GM19438 (cell line): ENCODE measurements at regions not wholly inside any gene's neighbourhood (a gene's known extent, or its start where the extent isn't known, plus 50 kb on each side); places are given as distances from the start of the nearest gene placed in this dataset.
"Not testable (repeated sequence)": the region's sequence is repeated elsewhere in the genome, so short reads cannot be mapped to it uniquely, and the experiment has no call there.

Experiments used
- ATAC-seq: cut with Tn5 transposase; IDR thresholded peaks from one replicate; pipeline ENCODE4 v1.9.1; 2021; ENCODE audit warnings: low read depth; ENCODE audit not compliant: unreplicated experiment

DNA sequence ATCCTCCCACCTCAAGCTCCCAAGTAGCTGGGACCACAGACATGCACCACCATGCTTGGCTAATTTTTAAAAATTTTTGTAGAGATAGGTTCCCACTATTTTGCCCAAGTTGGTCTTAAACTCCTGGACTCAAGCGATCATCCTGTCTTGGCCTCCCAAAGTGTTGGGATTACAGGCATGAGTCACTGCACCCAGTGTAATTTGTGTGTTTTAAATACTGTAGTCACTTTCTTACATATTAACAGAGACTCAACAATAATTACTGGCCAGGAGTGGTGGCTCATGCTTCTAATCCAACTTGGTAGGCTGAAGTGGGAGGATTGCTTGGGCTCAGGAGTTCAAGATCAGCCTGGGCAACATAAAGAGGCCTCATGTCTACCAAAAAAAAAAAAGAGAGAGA is 293.0 kb downstream of the RDH14 start:
- no peak for ATAC-seq

DNA sequence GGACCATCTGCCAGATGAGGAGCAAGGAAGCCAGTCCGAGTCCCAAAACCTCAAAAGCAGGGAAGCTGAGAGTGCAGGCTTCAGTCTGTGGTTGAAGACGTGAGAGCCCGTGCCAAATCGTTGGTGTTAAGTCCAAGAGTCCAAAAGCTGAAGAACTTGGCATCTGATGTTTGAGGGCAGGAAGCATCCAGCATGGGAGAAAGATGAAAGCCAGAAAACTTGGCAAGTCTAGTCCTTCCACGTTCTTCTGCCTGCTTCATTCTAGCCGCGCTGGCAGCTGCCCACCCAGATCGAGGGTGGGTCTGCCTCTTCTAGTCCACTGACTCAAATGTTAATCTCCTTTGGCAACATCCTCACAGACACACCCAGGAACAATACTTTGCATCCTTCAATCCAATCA is 293.8 kb downstream of the RDH14 start:
- not testable (repeated sequence) for ATAC-seq

DNA sequence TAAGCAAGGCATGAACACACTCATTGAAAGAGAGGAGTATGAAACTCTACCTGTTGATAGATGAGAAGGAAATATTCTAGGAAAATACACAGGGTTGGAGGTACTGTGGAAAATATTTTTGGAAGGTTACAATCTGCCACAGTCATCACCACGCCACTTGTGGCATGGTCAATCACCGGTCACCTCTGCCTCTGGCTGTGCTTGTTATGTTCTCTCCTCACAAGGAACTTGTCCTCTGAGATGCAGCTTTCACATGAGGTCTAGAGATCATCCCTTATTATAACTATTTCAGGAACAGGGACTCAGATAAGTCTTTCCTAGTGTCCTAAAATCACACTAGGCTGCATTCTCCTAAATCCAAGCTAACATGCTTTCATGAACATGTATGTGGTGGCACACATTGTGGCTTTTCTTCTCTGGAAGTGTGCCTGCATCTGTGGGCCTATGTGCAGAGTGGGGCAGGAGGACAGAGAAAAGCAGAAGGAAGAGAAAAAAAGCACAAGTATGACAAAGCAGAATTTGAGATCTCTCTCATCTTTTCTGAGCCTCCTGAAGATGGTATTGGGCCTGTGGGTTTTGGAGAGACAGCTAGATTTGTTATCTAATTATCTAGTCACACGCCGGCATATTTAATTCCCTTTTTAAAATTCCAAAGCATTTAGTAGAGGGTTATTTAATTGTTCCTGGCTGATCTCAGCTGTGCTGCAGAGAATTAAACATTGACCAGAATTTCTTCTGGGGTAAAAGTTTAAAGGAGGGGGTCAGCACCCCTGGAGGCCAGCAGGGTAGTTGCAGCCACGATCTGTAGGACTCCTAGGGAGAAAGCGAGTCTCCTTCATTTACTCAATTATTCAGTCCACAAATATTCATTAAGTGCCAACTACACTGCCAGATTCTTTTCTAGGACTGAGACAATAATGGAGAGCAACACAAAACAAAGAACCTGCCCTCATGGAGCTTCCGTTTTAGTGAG is 294.6 kb downstream of the RDH14 start:
- no peak for ATAC-seq

DNA sequence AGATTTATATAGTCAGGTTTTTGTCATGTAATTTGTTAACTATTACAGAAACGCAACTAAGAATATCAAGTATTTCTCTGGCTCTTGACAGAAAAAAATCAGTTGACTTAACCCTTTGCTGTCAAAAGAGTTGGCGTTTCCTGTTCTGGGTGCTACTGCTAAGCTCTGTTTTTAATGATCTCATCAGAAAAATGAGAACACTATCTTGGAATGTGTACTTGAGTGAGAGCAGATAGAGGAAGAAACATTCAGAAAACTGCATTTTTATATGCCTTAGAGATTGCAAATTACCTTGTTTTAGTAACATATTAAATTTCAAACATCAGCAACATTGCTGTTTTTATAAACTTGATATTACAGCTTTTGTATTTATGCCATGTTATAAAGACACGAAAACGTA is 297.9 kb downstream of the RDH14 start:
- ATAC-seq = no peak

DNA sequence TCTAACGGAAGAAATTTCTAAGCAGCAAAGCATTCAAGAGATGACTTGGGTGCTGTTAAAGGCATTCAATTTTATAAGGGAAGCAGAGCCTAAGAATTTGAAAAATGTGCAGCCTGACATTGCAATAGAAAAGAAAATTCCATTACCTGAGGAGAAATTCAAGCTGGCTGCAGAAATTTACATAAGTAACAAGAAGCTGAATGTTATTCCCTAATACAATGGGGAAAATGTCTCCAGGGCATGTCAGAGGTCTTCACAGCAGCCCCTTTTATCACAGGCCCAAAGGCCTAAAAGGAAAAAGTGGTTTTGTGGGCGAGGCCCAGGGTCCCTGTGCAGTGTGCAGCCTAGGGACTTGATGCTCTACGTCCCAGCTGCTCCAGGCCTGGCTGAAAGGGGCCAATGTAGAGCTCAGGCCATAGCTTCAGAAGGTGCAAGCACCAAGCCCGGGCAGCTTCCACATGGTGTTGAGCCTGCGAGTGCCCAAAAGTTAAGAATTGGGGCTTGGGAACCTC is 306.7 kb downstream of the RDH14 start:
- no peak for ATAC-seq

DNA sequence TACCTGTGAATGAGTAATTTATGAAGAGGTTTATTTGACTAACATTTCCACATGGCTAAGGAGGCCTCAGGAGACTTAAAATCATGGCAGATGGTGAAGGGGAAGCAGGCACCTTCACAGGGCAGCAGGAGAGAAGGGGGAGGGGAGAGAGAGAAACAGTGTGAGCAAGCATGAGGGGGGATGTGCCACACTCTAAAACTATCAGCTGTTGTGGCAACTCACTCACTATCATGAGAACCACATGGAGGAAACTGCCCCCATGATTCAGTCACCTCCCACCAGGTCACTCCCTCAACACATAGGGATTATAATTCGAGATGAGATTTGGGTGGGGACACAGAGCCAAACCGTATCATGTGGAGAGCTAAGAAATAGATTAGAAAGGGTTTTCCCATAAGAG is 309.0 kb downstream of the RDH14 start:
- ATAC-seq = no peak

DNA sequence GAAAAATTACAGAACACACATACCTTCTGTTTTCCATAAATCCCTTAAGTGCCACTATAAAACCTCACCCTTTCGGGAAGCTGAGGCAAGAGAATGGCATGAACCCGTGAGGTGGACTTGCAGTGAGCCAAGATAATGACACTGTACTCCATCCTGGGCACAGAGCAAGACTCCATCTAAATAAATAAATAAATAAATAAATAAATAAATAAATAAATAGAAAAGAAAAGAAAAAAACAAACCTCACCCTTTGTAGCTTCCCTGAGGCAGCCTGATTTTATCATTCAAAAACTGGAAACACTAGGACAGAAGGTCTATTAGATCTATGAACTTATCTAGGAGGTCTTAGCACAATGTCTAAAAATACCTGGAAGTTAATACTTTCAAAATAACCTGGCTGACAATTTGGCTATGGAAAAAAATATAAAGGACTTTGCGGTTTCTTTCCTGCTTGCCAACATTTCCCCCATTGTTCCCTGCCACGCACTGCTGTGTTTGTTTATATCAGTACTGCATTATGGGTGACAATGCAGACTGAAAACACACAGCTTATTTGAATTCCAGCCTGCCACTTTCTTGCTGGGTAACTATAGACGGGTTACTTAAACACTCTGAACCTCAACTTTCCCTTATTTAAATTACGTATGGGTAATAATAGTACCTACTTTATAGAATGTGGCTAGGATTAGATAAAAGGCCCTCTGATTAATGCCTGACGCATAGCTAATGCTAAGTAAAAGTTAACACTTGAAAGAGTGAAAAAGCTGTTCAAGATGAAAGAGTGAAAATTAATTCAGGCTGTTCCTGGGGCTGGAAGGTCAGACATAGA is 313.0 kb downstream of the RDH14 start:
- no peak for ATAC-seq

DNA sequence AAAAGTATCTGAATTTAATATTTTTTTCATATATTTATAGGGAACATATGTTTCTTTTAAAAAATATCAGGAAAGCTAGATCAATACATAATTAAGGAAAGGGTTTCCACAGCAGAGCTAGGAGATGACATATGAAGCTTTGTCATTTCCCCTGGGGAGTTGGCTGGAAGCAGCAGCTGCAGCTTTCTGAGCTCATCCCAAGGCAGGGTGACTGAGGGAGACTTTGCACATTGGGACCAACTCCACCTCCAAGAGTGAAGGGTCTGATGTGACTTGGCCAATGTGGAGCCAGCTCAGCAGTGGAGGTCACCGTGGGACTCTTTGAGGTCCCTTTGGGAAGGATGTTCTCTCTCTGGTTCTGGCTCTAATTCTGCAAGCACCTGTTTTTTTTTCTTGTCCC is 315.1 kb downstream of the RDH14 start:
- no peak for ATAC-seq

DNA sequence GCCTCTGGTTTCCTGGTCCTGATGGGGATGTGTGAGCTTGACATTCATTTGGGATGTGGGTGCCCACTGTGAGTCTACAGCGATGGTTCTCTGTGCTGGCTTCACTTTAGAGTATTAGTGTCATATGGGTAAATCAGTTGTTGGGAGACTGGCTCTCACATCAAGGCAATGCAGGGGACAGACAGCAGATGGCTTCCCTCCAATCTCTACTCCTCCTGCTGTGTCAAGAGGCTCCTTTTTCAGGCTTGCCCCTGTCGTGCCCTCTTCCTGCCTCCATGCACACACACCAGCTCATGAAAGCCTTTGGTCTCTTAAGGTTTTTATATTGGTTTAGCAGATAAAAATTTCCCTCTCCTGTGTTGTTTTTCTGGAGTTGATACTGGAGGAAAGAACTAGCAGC is 315.6 kb downstream of the RDH14 start:
- no peak for ATAC-seq

DNA sequence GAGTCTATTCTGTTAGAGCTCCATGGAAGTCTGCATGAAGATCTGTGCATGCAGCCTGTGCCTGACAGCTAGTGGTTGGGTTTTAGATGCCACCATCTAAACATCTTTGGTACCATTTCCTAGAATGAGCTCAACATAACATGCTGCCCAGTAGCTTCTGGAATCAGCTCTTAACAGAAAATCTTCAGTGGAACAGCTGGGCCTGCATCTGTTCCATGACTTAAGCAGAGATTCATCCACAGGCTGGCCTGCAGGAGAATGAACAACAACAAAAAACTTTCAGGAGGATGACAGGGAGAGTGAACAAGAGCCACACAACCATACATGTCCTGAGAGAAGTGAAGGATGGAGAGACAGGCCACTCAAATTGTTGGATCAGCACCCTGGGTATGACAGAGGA is 316.6 kb downstream of the RDH14 start:
- no peak for ATAC-seq

DNA sequence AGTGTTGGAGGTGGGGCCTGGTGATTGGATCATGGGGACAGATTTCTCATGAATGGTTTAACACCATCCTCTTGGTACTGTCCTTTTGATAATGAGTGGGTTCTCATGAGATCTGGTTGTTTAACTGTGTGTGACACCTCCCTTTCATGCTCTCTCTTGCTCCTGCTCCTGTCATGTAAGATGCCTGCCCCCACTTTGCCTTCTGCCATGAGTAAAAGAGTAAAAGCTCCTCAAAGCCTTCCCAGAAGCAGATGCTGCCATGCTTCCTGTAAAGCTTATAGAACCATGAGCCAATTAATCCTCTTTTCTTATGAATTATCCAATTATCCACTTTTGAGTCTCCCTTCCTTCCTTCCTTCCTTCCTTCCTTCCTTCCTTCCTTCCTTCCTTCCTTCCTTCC is 317.7 kb downstream of the RDH14 start:
- no peak for ATAC-seq

DNA sequence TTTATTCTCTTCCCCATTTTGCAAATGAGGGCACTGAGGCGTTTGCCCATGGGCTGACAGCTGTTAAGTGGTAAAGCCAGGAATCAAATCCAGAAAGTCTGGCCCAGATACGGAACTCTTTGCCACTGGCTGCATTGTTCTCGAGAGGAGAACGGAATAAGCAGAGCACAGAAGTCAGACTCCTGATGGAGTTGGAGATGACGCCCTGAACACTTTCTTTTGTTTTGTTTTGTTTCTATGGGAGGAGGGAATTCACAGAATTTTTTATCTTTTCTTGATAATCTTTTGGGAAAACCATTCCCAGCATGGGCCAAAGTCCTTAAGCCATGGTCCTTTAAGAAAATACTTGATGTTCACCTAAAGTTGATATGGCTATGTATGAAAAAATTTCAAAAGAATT is 322.2 kb downstream of the RDH14 start:
- no peak for ATAC-seq

DNA sequence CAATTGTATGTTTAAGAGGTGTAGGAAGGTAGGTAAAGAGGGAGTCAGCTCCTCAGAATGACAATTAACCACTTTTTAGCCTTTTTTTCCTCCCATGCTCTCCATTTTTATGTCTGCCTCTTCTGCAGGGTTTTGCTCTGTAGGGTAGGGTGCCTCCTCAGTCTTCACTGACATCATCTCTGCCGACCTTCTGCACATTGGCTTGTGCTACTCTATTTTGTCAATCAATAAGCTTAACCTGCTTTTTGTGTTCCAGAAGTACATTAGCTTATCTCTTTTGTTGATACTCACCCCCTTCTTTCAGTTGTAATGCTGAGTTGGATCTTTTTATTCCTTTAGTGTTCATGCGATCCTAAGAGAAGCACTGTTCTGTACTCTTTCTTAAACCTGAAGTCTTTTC is 323.2 kb downstream of the RDH14 start:
- no peak for ATAC-seq

DNA sequence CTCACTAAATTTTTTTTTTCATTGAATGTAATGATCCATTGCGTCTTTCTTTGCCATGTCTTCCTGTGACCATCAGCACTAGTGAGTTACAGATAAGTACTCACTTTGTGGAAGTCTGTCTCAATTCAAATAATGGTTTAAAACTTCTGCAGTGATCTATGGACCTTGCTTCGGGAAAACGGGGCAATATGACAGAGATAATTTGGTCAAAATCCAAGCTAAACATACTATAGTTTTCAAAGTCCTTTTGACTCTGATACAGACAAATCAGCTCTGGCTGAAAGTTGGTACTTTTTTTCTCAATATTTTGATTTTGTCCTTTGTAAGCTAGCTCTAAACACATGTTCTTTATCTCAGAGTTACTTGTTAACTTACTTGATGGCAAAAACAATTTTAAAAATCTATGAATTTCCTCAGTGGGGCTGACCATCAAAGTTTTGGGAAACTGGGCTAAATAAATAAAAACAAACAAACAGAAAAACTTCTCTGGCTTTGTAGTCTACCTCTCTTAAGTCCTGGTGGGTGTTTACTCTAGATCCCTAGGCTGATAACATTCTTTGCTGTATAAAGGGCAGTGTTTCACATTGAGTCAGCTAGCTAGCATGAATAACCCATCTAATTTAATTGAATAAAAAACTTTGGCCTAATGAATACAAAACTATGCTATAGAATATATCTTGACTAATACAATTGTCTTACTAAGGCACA is 327.6 kb downstream of the RDH14 start:
- ATAC-seq = no peak

DNA sequence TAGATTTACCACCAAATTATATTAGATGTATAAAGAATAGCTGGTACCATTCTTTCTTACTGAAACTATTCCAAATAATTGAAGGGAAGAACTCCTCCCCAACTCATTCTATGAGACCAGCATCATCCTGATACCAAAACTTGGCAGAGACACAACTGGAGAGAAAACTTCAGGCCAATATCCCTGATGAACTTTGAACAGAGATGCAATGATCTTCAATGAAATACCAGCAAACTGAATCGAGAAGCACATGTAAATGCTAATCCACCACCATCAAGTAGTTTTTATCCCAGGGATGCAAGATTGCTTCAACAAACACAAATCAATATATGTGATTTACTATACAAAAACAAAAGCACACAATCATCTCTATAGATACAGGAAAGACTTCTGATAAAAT is 329.8 kb downstream of the RDH14 start:
- no peak for ATAC-seq

DNA sequence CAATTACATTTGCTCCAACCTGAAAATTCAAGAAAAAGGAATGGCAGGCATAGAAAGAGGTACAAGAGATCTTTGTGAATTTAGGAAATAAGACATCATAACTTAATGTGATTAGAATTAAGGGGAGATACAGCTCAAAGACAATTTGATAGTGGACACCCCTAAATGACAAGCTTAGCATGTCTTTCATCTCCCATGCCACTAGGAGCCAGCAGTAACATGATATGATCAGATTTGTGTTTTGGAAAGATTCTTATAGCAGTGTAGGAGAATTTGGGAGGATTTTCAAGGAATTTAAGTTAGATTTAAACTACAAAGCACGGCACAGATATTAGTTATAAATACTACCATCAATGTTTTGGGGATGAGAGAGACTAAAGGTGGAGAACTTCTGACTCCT is 340.8 kb downstream of the RDH14 start:
- ATAC-seq = no peak

DNA sequence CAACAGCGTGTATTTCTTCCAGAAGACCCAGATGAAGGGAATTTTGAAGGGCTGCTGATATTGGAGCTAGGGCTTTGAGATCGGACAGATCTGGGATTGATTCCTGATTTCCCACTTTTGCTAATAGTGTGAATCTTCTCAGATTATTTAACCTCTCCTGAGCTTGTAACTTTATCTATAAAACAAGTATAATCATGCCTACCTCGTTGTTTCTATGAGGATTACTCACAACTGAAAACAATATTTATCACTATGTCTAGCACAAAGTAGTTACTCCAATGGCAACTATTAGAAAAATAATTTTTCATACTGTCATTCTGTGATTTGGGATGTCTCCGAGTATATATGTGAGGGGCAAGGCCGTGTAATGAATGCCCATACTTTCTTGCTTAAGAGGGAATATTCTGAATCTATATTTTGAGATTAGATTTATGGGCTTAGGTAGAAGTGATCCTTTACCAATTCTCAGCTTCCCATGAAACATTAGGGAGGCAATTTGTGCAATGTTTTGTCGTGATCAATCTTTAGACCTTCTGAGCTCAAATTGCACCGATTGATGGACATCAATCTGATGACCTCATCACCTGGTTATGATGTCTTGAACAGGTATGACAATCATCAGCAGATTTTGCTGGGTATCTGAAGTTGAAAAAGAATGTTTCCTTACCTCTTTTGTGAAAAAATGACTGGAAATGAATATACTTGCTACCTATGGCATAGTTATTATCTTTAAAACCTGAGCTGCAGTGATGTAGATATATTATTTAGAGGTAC is 339.9 kb downstream of the KCNS3 start:
- ATAC-seq = no peak

DNA sequence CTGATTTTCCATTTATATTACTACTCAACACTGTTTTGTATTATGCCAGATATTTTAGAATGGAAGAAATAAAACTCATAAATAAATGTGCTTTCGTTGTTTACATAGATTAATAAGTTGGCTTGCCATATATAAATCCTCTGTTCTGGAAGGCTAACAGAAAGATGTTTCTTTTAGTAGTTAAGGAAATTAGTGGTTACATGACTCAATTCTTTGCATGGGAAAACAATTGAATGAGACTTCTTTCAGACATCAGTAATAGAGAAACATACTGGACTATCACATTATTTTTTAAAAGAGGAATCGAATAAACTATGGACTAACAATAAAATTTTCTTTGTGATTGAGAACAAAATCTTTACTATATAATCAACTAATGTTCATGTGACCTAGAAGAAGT is 336.5 kb downstream of the KCNS3 start:
- ATAC-seq = no peak

DNA sequence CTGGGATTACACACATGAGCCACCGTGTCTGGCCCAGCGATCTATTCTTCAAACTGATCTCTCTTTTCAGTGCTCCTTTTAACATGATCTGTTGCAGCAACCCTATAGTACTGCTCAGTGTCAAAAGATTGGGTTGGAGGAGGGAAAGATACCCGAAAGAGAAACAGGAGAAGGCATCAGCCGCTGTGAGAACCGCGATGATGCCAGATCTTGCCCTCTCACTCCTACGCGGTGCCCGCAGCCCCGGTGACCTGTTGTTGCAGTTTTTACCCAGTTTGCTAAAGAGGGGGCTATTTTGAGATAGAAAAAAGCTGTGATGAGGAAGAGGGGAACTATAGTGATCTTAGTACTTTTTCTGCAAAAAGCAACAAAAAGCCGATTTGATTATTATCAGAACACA is 335.5 kb downstream of the KCNS3 start:
- ATAC-seq = no peak
